ENCODE measurements at regions not wholly inside any gene's neighbourhood (a gene's known extent, or its start where the extent isn't known, plus 50 kb on each side); places are given as distances from the start of the nearest gene placed in this dataset.

DNA sequence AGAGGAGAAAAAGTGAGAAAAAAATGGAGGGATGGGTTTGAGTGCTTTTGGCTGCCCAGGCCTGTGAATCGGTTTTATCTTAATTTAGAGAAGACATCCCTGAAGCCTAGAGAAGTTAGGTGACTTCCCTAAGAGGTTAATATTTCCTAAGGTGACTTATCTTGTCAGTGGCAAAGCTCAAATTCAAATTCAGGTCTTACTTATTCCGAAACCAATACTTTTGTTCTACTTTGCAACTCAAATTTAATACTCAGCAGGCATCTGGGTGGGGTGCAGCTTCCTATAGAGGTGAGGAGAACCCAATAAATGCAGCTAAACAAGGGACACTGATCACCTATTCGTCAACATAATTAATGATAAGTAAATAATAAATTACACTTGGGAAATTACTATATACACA, 54.9 kb upstream of the MYRIP start:
- Mint-ChIP-seq H3K4me3 (no peak overlapping the region), H3K4me1 (peaks cover 30% of the 10 kb centered on the region), H3K27ac (no peak overlapping the region), H3K9me3 (ENCODE audit: insufficient read depth) (no peaks in the 10 kb centered on the region), H3K27me3 (no peaks in the 10 kb centered on the region)
- H3K36me3 ChIP-seq (replicated peaks in 1 of 2; ENCODE audit: control extremely low read depth in 1 of 2, control insufficient read depth in 1 of 2, extremely low read depth in 1 of 2, insufficient read depth in 2 of 2, low read length in 1 of 2): no peaks in the 10 kb centered on the region
- 78% methylated on average over 1 of the region's 3 CpGs for WGBS (ENCODE audit: insufficient coverage)
- no peaks in the 10 kb centered on the region for H3K9me3 ChIP-seq (ENCODE audit: control extremely low read depth in 1 of 3, control insufficient read depth in 2 of 3, insufficient read depth in 1 of 3, low read length in 2 of 3)
- no peak overlapping the region for H3K9ac ChIP-seq (ENCODE audit: low read length)
- no peak for TF ChIP-seq EZH2 (IDR thresholded peaks at IDR 0.05; ENCODE audit: borderline replicate concordance, insufficient read depth, low read depth, low read length, poor library complexity, severe bottlenecking)
- TF ChIP-seq, protein P1, sequence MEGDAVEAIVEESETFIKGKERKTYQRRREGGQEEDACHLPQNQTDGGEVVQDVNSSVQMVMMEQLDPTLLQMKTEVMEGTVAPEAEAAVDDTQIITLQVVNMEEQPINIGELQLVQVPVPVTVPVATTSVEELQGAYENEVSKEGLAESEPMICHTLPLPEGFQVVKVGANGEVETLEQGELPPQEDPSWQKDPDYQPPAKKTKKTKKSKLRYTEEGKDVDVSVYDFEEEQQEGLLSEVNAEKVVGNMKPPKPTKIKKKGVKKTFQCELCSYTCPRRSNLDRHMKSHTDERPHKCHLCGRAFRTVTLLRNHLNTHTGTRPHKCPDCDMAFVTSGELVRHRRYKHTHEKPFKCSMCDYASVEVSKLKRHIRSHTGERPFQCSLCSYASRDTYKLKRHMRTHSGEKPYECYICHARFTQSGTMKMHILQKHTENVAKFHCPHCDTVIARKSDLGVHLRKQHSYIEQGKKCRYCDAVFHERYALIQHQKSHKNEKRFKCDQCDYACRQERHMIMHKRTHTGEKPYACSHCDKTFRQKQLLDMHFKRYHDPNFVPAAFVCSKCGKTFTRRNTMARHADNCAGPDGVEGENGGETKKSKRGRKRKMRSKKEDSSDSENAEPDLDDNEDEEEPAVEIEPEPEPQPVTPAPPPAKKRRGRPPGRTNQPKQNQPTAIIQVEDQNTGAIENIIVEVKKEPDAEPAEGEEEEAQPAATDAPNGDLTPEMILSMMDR (IDR thresholded peaks at IDR 0.05): no peak
- no peaks in the 10 kb centered on the region for H4K20me1 ChIP-seq (ENCODE audit: control insufficient read depth, insufficient read depth, low read length, poor library complexity, severe bottlenecking)
- no peaks in the 10 kb centered on the region for H3K27me3 ChIP-seq (replicated peaks in 1 of 4; ENCODE audit: control extremely low read depth in 1 of 4, control insufficient read depth in 3 of 4, insufficient read depth in 4 of 4, low read length in 3 of 4)
- intact Hi-C loops (cut with micrococcal nuclease): no loop called here
- DNase-seq (no peak), ATAC-seq (ENCODE audit: low read depth) (no peak)
- no peak overlapping the region for H3K4me2 ChIP-seq (replicated peaks; ENCODE audit: low read depth, low read length, poor library complexity, severe bottlenecking)
- no peak overlapping the region for H3K4me3 ChIP-seq (ENCODE audit: control extremely low read depth in 1 of 5, extremely low read depth in 1 of 5, insufficient read depth in 1 of 5, low read depth in 2 of 5, low read length in 4 of 5)
- CTCF ChIA-PET: interaction anchor here (0.9 kb wide), 1 partner anchor 24 kb away, joined by 4 read pairs; no protein-coding TSS in a partner anchor
- no peak overlapping the region for H2AFZ ChIP-seq (ENCODE audit: insufficient read depth, low read depth, low read length, poor library complexity, severe bottlenecking)
- no peaks in the 10 kb centered on the region for H3K79me2 ChIP-seq (ENCODE audit: control insufficient read depth, insufficient read depth, low read length)
- peaks cover 0 to 4% of the 10 kb centered on the region in 2 donors for H3K4me1 ChIP-seq (ENCODE audit: control insufficient read depth in 2 of 2, insufficient read depth in 2 of 2, low read length in 2 of 2)
- no peak overlapping the region for H3K27ac ChIP-seq (ENCODE audit: low read length in 2 of 2)
- POLR2A ChIA-PET: no interaction called here

DNA sequence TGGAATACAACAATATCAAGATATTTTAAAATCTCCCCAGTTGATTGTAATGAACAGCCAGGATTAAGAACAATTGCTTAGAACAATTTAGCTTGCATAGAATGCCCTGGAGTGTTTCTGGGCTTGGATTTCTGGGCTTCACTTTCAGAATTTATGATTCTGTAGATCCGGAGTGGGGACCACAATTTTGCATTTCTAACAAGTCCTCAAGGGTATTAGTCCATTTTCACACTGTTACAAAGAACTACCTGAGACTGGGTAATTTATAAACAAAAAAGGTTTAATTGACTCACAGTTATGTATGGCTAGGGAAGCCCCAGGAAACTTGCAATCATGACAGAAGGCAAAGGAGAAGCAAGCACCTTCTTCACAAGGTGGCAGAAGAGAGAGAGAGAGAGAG, 54.3 kb upstream of the MYRIP start:
- ATAC-seq (ENCODE audit: low read depth) (no peak), DNase-seq (no peak)
- H3K27me3 ChIP-seq (replicated peaks in 1 of 4; ENCODE audit: control extremely low read depth in 1 of 4, control insufficient read depth in 3 of 4, insufficient read depth in 4 of 4, low read length in 3 of 4): no peaks in the 10 kb centered on the region
- peaks cover 30% of the 10 kb centered on the region for H3K4me1 Mint-ChIP-seq
- TF ChIP-seq, protein P1 (IDR thresholded peaks at IDR 0.05): no peak
- TF ChIP-seq EZH2 (IDR thresholded peaks at IDR 0.05; ENCODE audit: borderline replicate concordance, insufficient read depth, low read depth, low read length, poor library complexity, severe bottlenecking): no peak
- H3K27me3 Mint-ChIP-seq: no peaks in the 10 kb centered on the region
- H3K4me1 ChIP-seq (ENCODE audit: control insufficient read depth in 2 of 2, insufficient read depth in 2 of 2, low read length in 2 of 2): peaks cover 0 to 4% of the 10 kb centered on the region in 2 donors
- H3K36me3 ChIP-seq (replicated peaks in 1 of 2; ENCODE audit: control extremely low read depth in 1 of 2, control insufficient read depth in 1 of 2, extremely low read depth in 1 of 2, insufficient read depth in 2 of 2, low read length in 1 of 2): no peaks in the 10 kb centered on the region
- WGBS (ENCODE audit: insufficient coverage): no CpG with 5 or more reads among the region's 1 CpG
- H3K9ac ChIP-seq (ENCODE audit: low read length): no peak overlapping the region
- intact Hi-C loops (cut with micrococcal nuclease): no loop called here
- ChIA-PET CTCF (interaction anchor here (0.9 kb wide), 1 partner anchor 23 kb away, joined by 4 read pairs; no protein-coding TSS in a partner anchor), POLR2A (no interaction called here)
- no peak overlapping the region for H2AFZ ChIP-seq (ENCODE audit: insufficient read depth, low read depth, low read length, poor library complexity, severe bottlenecking)
- H3K79me2 ChIP-seq (ENCODE audit: control insufficient read depth, insufficient read depth, low read length): no peaks in the 10 kb centered on the region
- no peaks in the 10 kb centered on the region for H4K20me1 ChIP-seq (ENCODE audit: control insufficient read depth, insufficient read depth, low read length, poor library complexity, severe bottlenecking)
- H3K9me3 Mint-ChIP-seq (ENCODE audit: insufficient read depth): no peaks in the 10 kb centered on the region
- H3K27ac Mint-ChIP-seq: no peak overlapping the region
- no peak overlapping the region for H3K27ac ChIP-seq (ENCODE audit: low read length in 2 of 2)
- no peak overlapping the region for H3K4me3 ChIP-seq (ENCODE audit: control extremely low read depth in 1 of 5, extremely low read depth in 1 of 5, insufficient read depth in 1 of 5, low read depth in 2 of 5, low read length in 4 of 5)
- no peak overlapping the region for H3K4me3 Mint-ChIP-seq
- no peak overlapping the region for H3K4me2 ChIP-seq (replicated peaks; ENCODE audit: low read depth, low read length, poor library complexity, severe bottlenecking)
- no peaks in the 10 kb centered on the region for H3K9me3 ChIP-seq (ENCODE audit: control extremely low read depth in 1 of 3, control insufficient read depth in 2 of 3, insufficient read depth in 1 of 3, low read length in 2 of 3)
